ENCODE measurements at regions not wholly inside any gene's neighbourhood (a gene's known extent, or its start where the extent isn't known, plus 50 kb on each side); places are given as distances from the start of the nearest gene placed in this dataset.

DNA sequence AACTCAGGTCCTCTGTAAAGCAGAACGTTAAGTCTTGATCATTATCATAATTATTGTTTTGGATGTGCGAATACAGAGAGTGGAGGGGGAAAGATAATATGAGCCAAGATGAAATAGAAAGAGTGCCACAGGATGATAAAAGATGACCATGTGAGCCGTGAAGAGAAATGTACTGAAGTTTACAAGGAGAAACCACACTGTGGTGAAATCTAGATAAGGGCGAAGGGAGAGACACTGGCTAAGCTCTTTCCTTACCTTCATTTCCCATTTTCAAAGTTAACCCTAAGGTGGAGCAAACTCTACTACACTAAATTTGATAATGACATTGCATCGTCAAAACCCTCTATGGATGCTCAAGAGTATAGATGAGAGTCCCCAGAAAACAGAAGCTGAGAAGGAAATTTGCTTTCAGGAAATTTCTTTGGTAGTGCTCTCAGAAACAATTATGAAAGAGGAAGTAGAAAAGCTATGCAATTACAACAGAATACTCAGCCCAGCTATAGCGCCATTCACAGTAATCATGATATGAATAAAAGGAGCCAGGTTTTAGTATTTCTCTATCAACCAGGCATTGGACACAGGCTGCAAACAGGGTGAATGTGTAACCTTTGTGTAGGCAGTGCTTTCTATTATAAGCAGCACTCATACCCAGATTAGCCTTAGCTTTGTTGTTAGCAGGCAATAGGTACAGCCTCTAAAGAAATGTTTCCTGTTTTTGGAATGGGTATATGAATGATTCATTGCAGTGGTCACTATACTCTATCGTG is 1080.7 kb downstream of the GRIK2 start:
- no peak for DNase-seq

GRCh38 chr6:102458990-102459389 is 1065.5 kb downstream of the GRIK2 start:
- DNase-seq: no peak

DNA sequence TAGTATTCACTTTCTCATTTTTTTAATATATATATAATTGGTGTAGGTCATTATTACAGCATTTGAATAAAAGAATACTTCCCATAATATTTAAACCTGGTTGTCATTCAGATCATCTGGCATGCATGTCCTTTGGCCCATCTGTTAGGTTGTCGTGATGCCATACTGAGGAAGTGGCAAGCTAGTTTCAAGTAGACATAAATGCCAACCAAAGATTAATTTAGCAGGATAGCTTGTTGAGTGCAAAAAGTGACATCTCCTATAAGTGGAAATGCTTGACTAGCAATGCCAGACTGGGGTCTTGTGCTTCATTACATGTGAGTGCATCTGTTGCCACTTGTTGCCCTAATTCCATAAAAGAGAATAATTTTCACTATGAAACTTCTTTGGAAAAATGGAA is 1044.7 kb downstream of the GRIK2 start:
- no peak for DNase-seq

DNA sequence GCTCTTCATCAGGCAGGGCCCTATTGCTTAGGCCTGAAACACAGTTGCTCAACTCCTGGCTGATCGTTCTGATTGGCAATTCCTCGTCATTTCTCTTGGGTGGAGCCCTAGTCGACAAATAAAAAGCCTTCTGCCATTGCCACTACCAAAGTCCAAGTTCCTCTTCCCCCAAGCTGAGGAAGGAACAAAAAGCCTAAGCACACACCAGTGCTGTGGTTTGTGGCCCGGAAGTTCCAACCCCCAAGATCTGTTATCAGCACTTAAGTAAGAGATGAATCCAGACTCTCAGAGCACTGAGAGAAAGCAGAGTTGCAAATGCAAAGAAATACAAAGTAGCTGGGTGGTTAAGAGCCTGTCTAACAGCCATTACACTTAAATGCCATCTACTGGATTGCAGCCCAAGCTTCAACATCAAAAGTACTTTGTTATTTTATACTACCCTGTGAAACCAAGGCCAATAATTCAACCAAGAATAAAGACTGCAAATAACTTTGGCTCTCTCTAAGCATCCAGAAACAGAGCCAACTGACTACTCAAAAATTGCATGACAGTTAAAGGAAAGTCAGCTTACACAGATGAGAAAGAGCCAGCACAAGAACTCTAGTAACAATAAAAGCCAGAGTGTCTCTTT is 1024.0 kb downstream of the GRIK2 start:
- no peak for DNase-seq

GRCh38 chr6:102415891-102416290 is 1022.4 kb downstream of the GRIK2 start:
- no peak for DNase-seq

DNA sequence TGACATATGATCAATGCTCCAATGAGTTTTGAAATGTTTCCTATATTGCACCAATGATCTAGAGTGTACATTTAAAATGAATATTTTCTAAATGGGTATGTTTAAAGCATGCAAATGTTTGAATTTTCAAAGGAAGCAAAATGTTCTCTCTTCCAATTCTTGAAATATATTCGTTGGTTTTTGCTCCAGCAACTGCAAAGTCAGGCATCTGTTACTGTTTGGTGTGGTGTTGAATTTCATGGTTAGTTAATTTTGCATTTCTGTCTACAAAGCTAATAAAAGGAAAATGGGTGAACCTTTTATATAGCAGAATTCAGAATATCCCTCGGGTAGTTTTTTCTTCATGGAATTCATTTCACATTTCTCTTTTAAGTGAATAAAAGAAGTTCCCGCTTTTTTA is 1018.3 kb downstream of the GRIK2 start:
- no peak for DNase-seq

- DNase-seq: no peak
These were observed 1014.6 kb downstream of the GRIK2 start for GRCh38 chr6:102407886-102408741.

GRCh38 chr6:102405860-102406259 is 1012.4 kb downstream of the GRIK2 start:
- no peak for DNase-seq

DNA sequence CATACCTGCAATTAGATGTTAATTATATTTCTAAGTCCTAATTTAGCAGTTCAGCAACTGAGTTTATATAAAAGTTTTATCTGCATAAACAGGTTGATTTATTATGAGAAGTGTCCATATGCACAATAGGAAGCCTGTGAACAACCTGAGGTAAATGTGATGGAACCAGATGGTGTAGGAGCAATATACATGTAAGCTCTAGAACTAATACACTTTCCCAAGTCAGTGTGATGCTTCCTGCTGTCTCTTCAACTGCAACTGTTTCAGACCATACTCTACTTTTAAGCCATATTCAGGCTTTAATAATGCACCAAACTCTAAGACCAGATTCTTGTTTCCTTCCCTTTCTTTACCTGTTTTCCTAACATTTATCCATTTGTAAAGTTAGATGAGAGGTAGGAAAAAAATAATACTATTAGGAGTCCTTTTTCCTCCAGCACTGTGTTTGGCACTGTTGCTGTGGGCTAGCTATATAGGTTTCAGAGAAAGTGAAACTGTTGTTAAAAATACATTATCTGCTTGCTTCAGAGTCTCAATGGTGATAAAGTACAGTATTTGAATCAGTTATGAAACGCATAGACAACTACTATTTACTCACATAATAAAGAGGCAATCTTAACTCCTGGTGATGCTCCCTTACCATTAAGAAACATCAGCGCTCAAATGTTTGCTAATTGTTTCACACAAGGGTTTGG is 1009.3 kb downstream of the GRIK2 start:
- DNase-seq: no peak

- DNase-seq: no peak
These were observed 1005.4 kb downstream of the GRIK2 start for GRCh38 chr6:102398788-102399390.

GRCh38 chr6:102390541-102390940 is 997.0 kb downstream of the GRIK2 start:
- no peak for DNase-seq

- no peak for DNase-seq
These were observed 996.5 kb downstream of the GRIK2 start for GRCh38 chr6:102389994-102390393.

DNA sequence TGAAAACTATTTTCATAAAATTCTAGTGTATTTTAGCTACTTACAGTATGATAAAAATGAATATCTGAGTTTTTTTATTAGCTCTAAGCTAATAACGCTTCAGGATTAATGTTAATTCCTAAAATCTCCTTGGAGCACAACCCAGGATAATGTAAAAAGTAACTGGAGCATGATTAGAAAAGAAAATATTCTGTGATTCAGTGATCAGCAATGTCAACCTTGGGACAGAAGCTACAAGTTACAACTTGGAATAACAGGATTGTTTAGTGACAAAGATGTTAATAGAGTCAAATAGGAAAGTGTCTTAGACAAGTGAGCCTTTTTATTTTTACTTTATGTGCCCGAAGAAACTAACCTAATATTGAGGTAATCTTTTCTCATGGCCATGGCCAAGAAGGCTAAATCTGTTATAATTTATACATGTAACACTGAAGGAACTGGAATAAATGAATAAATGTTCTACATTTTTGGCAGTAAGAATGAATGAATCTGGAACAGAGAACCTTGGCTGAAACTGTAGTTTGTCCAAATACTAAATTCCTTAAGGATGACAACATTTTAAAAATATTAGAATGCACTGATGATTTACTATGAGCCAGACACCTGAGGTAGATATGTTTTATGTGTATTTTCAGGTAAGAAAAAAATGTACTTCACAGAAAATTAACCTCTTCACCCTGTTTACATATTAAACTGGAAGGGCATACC is 994.0 kb downstream of the GRIK2 start:
- no peak for DNase-seq

DNA sequence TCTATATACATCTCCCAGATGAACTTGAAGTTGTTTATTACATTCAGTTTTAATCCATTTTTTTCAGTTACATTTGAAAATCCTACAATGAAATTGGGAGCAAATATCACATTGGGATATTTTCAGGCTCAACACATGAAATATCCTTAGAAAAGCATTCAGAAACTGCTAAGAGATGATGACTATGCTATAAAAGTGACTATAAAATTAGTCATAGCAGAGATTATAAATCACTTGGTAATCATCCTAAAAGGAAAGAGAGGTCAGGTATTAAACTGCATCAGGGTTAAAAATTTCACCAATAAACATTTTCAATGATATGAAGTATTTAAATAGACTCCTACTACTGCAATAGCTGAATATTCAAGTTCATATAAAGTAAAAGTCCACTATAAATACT is 987.7 kb downstream of the GRIK2 start:
- DNase-seq: no peak

GRCh38 chr6:102356170-102356569 is 962.7 kb downstream of the GRIK2 start:
- DNase-seq: no peak

- no peak for DNase-seq
These were observed 962.1 kb downstream of the GRIK2 start for GRCh38 chr6:102355578-102355977.

GRCh38 chr6:102352552-102352951 is 959.0 kb downstream of the GRIK2 start:
- no peak for DNase-seq

- no peak for DNase-seq
These were observed 951.3 kb downstream of the GRIK2 start for GRCh38 chr6:102344769-102345168.

DNA sequence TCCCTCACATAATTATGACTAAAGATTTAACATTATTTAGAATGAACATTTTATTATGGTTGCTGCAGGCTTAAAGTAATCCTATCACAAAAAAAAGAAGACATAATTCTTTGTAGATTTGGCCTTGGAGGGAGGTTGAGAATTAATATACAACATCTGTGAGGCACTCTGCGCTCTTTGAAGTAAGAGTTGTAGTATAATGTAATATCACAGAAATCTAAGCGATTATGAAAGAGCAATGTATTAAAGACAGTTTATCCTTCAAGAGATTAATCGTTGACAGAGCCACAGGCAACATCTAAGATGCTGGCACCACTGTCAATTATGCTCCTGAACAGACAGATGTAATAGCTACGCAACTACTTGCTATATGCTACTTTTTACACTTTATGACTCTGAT is 946.8 kb downstream of the GRIK2 start:
- DNase-seq: no peak

DNA sequence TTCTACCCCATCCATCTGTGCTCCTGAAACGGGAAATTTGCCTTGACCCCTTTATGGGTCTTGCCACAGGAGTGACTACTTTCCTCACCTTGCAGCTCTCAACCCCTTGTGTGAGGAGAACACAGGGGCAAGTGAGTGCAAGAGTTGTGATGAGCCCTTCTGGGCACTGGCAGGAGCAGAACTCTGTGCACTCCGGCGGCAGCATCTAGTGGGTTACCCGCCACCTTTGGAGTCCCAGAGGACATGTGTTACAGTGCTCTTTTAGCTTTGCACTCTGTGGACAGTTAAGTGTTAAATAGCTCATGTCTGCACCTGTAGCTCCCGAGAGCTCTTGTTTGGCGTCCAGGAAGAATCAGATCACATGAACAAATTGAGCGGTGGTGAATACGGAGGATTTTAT is 940.2 kb downstream of the GRIK2 start:
- DNase-seq: no peak

DNA sequence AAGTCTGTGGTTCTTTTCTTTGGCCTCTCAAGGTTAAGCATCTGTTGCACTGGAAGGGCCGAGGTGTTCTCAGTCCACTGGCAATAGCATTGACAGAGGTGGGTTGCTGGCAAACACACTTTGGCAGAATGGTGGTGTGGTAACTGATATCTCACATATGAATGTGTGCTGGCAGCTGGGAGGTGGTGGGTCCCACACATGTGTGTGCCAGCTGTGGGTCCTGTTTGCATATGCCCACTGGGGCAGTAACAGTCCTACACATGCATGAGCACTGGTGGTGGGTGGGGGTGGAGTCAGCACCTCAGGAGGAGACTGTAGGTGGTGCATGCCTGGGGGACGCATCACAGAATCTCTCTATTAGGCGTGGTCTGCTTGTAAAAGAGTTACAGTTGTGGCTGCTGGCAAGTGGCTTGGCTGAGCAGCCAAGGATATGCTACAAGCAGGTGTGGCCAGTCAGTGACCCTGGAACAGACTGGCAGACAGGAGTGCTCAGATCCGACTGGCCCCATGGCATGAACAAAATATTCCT is 934.3 kb downstream of the GRIK2 start:
- DNase-seq: no peak

DNA sequence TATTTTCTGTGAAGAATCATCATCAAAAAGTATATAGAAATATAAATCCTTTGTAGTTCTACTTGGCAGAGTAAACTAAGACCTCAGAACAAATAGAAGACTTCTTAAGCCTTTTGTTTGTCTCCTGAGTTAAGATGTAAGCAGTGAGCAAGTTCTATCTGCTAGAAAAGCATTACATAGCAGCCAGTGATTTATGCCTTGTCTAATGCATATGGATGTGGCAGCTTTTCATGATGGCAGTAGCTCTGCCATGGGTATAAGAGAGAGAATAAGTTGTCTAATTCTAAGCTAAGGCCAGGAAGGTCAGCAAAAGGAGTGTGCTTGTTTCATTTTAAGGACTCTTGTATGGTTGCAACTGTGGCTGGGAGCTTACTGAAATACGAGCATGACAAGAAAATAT is 920.2 kb downstream of the GRIK2 start:
- DNase-seq: no peak

Measured in effector CD4-positive, alpha-beta T cell (primary cell).